SK-N-SH treated with all-trans-retinoic acid at 6 μM for 48 hours (cell line): ENCODE measurements at regions not wholly inside any gene's neighbourhood (a gene's known extent, or its start where the extent isn't known, plus 50 kb on each side); places are given as distances from the start of the nearest gene placed in this dataset.

Experiments
- ARNTL ChIP-seq: fragments of 450-650 bp; formaldehyde crosslinking; IDR thresholded peaks from 2 replicates; pipeline ENCODE4 v1.5.0; 2020; ENCODE audit warnings: low read depth, mild to moderate bottlenecking, moderate library complexity, borderline replicate concordance
- CSDC2 ChIP-seq: fragments of 250-450 bp; sonication (Bioruptor Pico); IDR thresholded peaks from 2 replicates; pipeline ENCODE4 v1.5.0; 2020; ENCODE audit warnings: mild to moderate bottlenecking, moderate library complexity
- CSRNP3 ChIP-seq: fragments of 250-450 bp; sonication (Bioruptor Pico); IDR thresholded peaks from 2 replicates; pipeline ENCODE4 v1.5.1; 2021; ENCODE audit warnings: mild to moderate bottlenecking, moderate library complexity
- GLIS3 ChIP-seq: fragments of 250-450 bp; sonication (Bioruptor Pico); IDR thresholded peaks from 2 replicates; pipeline ENCODE4 v1.5.0; 2020; ENCODE audit warnings: mild to moderate bottlenecking, moderate library complexity
- OSR1 ChIP-seq: fragments of 250-450 bp; sonication (Bioruptor Pico); IDR thresholded peaks from 2 replicates; pipeline ENCODE4 v1.8.0; 2022; ENCODE audit warnings: moderate library complexity, mild to moderate bottlenecking, inconsistent platforms
- PATZ1 ChIP-seq: fragments of 250-450 bp; sonication (Bioruptor Pico); IDR thresholded peaks from 2 replicates; pipeline ENCODE4 v1.8.0; 2020; ENCODE audit warnings: mild to moderate bottlenecking, moderate library complexity, borderline replicate concordance
- POU6F1 ChIP-seq: fragments of 250-450 bp; sonication (Bioruptor Pico); IDR thresholded peaks from 2 replicates; pipeline ENCODE4 v1.8.0; 2021; ENCODE audit warnings: low read depth, mild to moderate bottlenecking, moderate library complexity, borderline replicate concordance
- PPARA ChIP-seq: fragments of 250-450 bp; sonication (Bioruptor Pico); IDR thresholded peaks from 2 replicates; pipeline ENCODE4 v1.5.0; 2020; ENCODE audit warnings: mild to moderate bottlenecking, borderline replicate concordance
- RARB ChIP-seq: fragments of 250-450 bp; sonication (Bioruptor Pico); IDR thresholded peaks from 2 replicates; pipeline ENCODE4 v1.8.0; 2021; ENCODE audit warnings: mild to moderate bottlenecking, moderate library complexity
- SNAI2 ChIP-seq: fragments of 250-450 bp; sonication (Bioruptor Pico); IDR thresholded peaks from 2 replicates; pipeline ENCODE4 v1.5.0; 2020; ENCODE audit warnings: mild to moderate bottlenecking, moderate library complexity
- ZC3H10 ChIP-seq: fragments of 250-450 bp; sonication (Bioruptor Pico); IDR thresholded peaks from 2 replicates; pipeline ENCODE4 v1.5.1; 2021; ENCODE audit warnings: mild to moderate bottlenecking, moderate library complexity
- ZNF565 ChIP-seq: fragments of 450-650 bp; formaldehyde crosslinking; conservative IDR thresholded peaks from 2 replicates; pipeline ENCODE4 v1.5.0; 2020; ENCODE audit warnings: low read depth, mild to moderate bottlenecking, moderate library complexity
- ZNF8 ChIP-seq: fragments of 450-650 bp; formaldehyde crosslinking; IDR thresholded peaks from 2 replicates; pipeline ENCODE4 v1.5.0; 2020; ENCODE audit warnings: mild to moderate bottlenecking, moderate library complexity

- no peak for TF ChIP-seq ZC3H10 (CRISPR knock-in tag)
- no peak for TF ChIP-seq RARB
- no peak for TF ChIP-seq CSDC2 (CRISPR knock-in tag)
- no peak for TF ChIP-seq PATZ1 (CRISPR knock-in tag)
- TF ChIP-seq PPARA (CRISPR knock-in tag), result no peak
- TF ChIP-seq POU6F1 (CRISPR knock-in tag), result no peak
- no peak for TF ChIP-seq OSR1 (CRISPR knock-in tag)
- no peak for TF ChIP-seq ZNF565
- no peak for TF ChIP-seq GLIS3 (CRISPR knock-in tag)
- no peak for TF ChIP-seq ZNF8 (CRISPR knock-in tag)
- TF ChIP-seq ARNTL (CRISPR knock-in tag), result no peak
- TF ChIP-seq CSRNP3, result no peak
- no peak for TF ChIP-seq SNAI2
These were observed 1592.7 kb downstream of the TECRL start for GRCh38 chr4:62816566-62816965.
